CD1c-positive myeloid dendritic cell (primary cell): ENCODE measurements at regions not wholly inside any gene's neighbourhood (a gene's known extent, or its start where the extent isn't known, plus 50 kb on each side); places are given as distances from the start of the nearest gene placed in this dataset.

Experiments
- DNase-seq: peaks from one replicate; pipeline ENCODE4 v3.0.0-alpha.2; 2016; ENCODE audit errors: extremely low spot score

GRCh38 chr3:82940124-82940523 lies 1178.7 kb upstream of the GBE1 start:
- no peak for DNase-seq

GRCh38 chr3:82939491-82940097 lies 1178.1 kb upstream of the GBE1 start:
- no peak for DNase-seq

- DNase-seq: no peak
These were observed 1177.4 kb upstream of the GBE1 start for GRCh38 chr3:82938821-82939328.

GRCh38 chr3:82927309-82928253 lies 1166.1 kb upstream of the GBE1 start:
- no peak for DNase-seq

- no peak for DNase-seq
These were observed 1129.6 kb upstream of the GBE1 start for GRCh38 chr3:82891028-82891427.

- no peak for DNase-seq
These were observed 1121.6 kb upstream of the GBE1 start for GRCh38 chr3:82883072-82883471.

GRCh38 chr3:82875401-82875800 lies 1114.0 kb upstream of the GBE1 start:
- no peak for DNase-seq

GRCh38 chr3:82839871-82840270 lies 1078.4 kb upstream of the GBE1 start:
- DNase-seq: no peak

GRCh38 chr3:82834098-82834497 lies 1072.7 kb upstream of the GBE1 start:
- DNase-seq: no peak

- DNase-seq: no peak
These were observed 1063.0 kb upstream of the GBE1 start for GRCh38 chr3:82824491-82824890.

- DNase-seq: no peak
These were observed 1054.6 kb upstream of the GBE1 start for GRCh38 chr3:82816086-82816485.

GRCh38 chr3:82815417-82816058 lies 1054.1 kb upstream of the GBE1 start:
- DNase-seq: no peak

- no peak for DNase-seq
These were observed 1053.2 kb upstream of the GBE1 start for GRCh38 chr3:82814660-82815059.

GRCh38 chr3:82807781-82808180 lies 1046.3 kb upstream of the GBE1 start:
- no peak for DNase-seq

GRCh38 chr3:82802501-82802900 lies 1041.1 kb upstream of the GBE1 start:
- no peak for DNase-seq

- no peak for DNase-seq
These were observed 1038.8 kb upstream of the GBE1 start for GRCh38 chr3:82800248-82800647.

- DNase-seq: no peak
These were observed 1035.3 kb upstream of the GBE1 start for GRCh38 chr3:82796765-82797164.

GRCh38 chr3:82791241-82791640 lies 1029.8 kb upstream of the GBE1 start:
- no peak for DNase-seq

- no peak for DNase-seq
These were observed 1029.1 kb upstream of the GBE1 start for GRCh38 chr3:82790307-82791097.

- DNase-seq: no peak
These were observed 1021.7 kb upstream of the GBE1 start for GRCh38 chr3:82783194-82783593.

GRCh38 chr3:82773207-82773606 lies 1011.8 kb upstream of the GBE1 start:
- DNase-seq: no peak

- no peak for DNase-seq
These were observed 1003.1 kb upstream of the GBE1 start for GRCh38 chr3:82764521-82764920.
